ENCODE measurements at regions not wholly inside any gene's neighbourhood (a gene's known extent, or its start where the extent isn't known, plus 50 kb on each side); places are given as distances from the start of the nearest gene placed in this dataset.
A peak's percentile ranks its signal among the peaks of the same experiment; 100 is the strongest.

GRCh38 chr5:147995846-147996245, 67.9 kb upstream of the SPINK5 start:
- ATAC-seq: no peak
- no peaks in the 10 kb centered on the region for H3K9me3 ChIP-seq
- WGBS (ENCODE audit: insufficient coverage, low coverage, low lambda C conversion rate, missing lambda C conversion rate): 60% methylated on average over 4 of the region's 4 CpGs
- DNase-seq: no peak
- no peak overlapping the region for H3K4me3 ChIP-seq
- no peaks in the 10 kb centered on the region for H3K36me3 ChIP-seq
- intact Hi-C loops (cut with DNase I): no loop called here
- H3K4me1 ChIP-seq: no peaks in the 10 kb centered on the region
- no peak overlapping the region for H3K27ac ChIP-seq
- no peak for TF ChIP-seq POLR2A (IDR thresholded peaks at IDR 0.05)
- no peak for TF ChIP-seq CTCF (IDR thresholded peaks at IDR 0.05)
- no peaks in the 10 kb centered on the region for H3K27me3 ChIP-seq

- no peak overlapping the region for H3K4me3 ChIP-seq
- intact Hi-C loops (cut with DNase I): no loop called here
- peaks cover 0 to 16% (median 0%) of the 10 kb centered on the region in 4 donors for H3K4me1 ChIP-seq
- no peaks in the 10 kb centered on the region for H3K27me3 ChIP-seq
- no peak overlapping the region for H3K27ac ChIP-seq
- ATAC-seq (peak in 1 of 4 donors; percentile 16), DNase-seq (no peak)
- no peaks in the 10 kb centered on the region for H3K9me3 ChIP-seq
- H3K36me3 ChIP-seq: no peaks in the 10 kb centered on the region
- TF ChIP-seq POLR2A (IDR thresholded peaks at IDR 0.05) (no peak), CTCF (IDR thresholded peaks at IDR 0.05) (no peak)
These were observed 73.8 kb upstream of the SPINK5 start for GRCh38 chr5:147989994-147990393.

- no peak overlapping the region for H3K4me3 ChIP-seq
- intact Hi-C loops (cut with DNase I): no loop called here
- WGBS (ENCODE audit: insufficient coverage, low coverage, low lambda C conversion rate, missing lambda C conversion rate): 64% methylated on average over 1 of the region's 1 CpG
These were observed 74.5 kb upstream of the SPINK5 start for GRCh38 chr5:147989239-147989638.

GRCh38 chr5:147986134-147986757, 77.5 kb upstream of the SPINK5 start:
- H3K9me3 ChIP-seq: no peaks in the 10 kb centered on the region
- no peak overlapping the region for H3K4me3 ChIP-seq
- peaks cover 0 to 16% (median 0%) of the 10 kb centered on the region in 4 donors for H3K4me1 ChIP-seq
- TF ChIP-seq CTCF (IDR thresholded peaks at IDR 0.05) (no peak), POLR2A (IDR thresholded peaks at IDR 0.05) (no peak)
- H3K27ac ChIP-seq: peak overlapping the region in 1 of 3 donors; percentile 7
- no peaks in the 10 kb centered on the region for H3K36me3 ChIP-seq
- 24% methylated on average over 2 of the region's 2 CpGs for WGBS (ENCODE audit: insufficient coverage, low coverage, low lambda C conversion rate, missing lambda C conversion rate)
- H3K27me3 ChIP-seq: no peaks in the 10 kb centered on the region
- ATAC-seq: peak; percentile 90 to 97 (median 92)
- DNase-seq: no peak
- intact Hi-C loops (cut with DNase I): no loop called here

More at GRCh38 chr5:147989239-147989638, 74.5 kb upstream of the SPINK5 start:
- no peak overlapping the region for H3K27ac ChIP-seq
- H3K9me3 ChIP-seq: no peaks in the 10 kb centered on the region
- TF ChIP-seq CTCF (IDR thresholded peaks at IDR 0.05): no peak
- TF ChIP-seq POLR2A (IDR thresholded peaks at IDR 0.05): no peak
- ATAC-seq (no peak), DNase-seq (no peak)
- peaks cover 0 to 16% (median 0%) of the 10 kb centered on the region in 4 donors for H3K4me1 ChIP-seq
- no peaks in the 10 kb centered on the region for H3K36me3 ChIP-seq
- no peaks in the 10 kb centered on the region for H3K27me3 ChIP-seq
